ENCODE measurements at regions not wholly inside any gene's neighbourhood (a gene's known extent, or its start where the extent isn't known, plus 50 kb on each side); places are given as distances from the start of the nearest gene placed in this dataset.

GRCh38 chr13:32902029-32902780 is 114.0 kb upstream of the KL start:
- Histone ChIP-seq H3K9me3 (no peaks in the 10 kb centered on the region), H3K4me3 (ENCODE audit: low read depth, low read length) (no peak overlapping the region), H3K4me1 (no peaks in the 10 kb centered on the region), H3K27me3 (no peaks in the 10 kb centered on the region), H3K36me3 (no peaks in the 10 kb centered on the region)
- DNase-seq = no peak
- no peak for TF ChIP-seq CTCF (IDR thresholded peaks at IDR 0.05; ENCODE audit: low read depth, low read length)

- no peaks in the 10 kb centered on the region for H3K9me3 ChIP-seq
- H3K4me3 ChIP-seq (ENCODE audit: low read depth, low read length) = no peak overlapping the region
- no peaks in the 10 kb centered on the region for H3K4me1 ChIP-seq
- no peaks in the 10 kb centered on the region for H3K36me3 ChIP-seq
- no peaks in the 10 kb centered on the region for H3K27me3 ChIP-seq
- TF ChIP-seq CTCF (IDR thresholded peaks at IDR 0.05; ENCODE audit: low read depth, low read length) = no peak
- peak; percentile 47 for DNase-seq
These were observed 113.3 kb upstream of the KL start for GRCh38 chr13:32902874-32903273.

GRCh38 chr13:32903720-32904119 is 112.5 kb upstream of the KL start:
- H3K9me3 ChIP-seq = no peaks in the 10 kb centered on the region
- DNase-seq = no peak
- H3K36me3 ChIP-seq = no peaks in the 10 kb centered on the region
- no peaks in the 10 kb centered on the region for H3K4me1 ChIP-seq
- no peaks in the 10 kb centered on the region for H3K27me3 ChIP-seq
- no peak for TF ChIP-seq CTCF (IDR thresholded peaks at IDR 0.05; ENCODE audit: low read depth, low read length)
- no peak overlapping the region for H3K4me3 ChIP-seq (ENCODE audit: low read depth, low read length)

GRCh38 chr13:32904266-32904665 is 112.0 kb upstream of the KL start:
- DNase-seq = no peak
- no peaks in the 10 kb centered on the region for H3K27me3 ChIP-seq
- no peaks in the 10 kb centered on the region for H3K36me3 ChIP-seq
- no peak for TF ChIP-seq CTCF (IDR thresholded peaks at IDR 0.05; ENCODE audit: low read depth, low read length)
- H3K9me3 ChIP-seq = no peaks in the 10 kb centered on the region
- no peak overlapping the region for H3K4me3 ChIP-seq (ENCODE audit: low read depth, low read length)
- no peaks in the 10 kb centered on the region for H3K4me1 ChIP-seq

GRCh38 chr13:32905063-32905863 is 111.0 kb upstream of the KL start:
- no peaks in the 10 kb centered on the region for H3K36me3 ChIP-seq
- TF ChIP-seq CTCF (IDR thresholded peaks at IDR 0.05; ENCODE audit: low read depth, low read length) = no peak
- no peaks in the 10 kb centered on the region for H3K9me3 ChIP-seq
- no peak overlapping the region for H3K4me3 ChIP-seq (ENCODE audit: low read depth, low read length)
- H3K4me1 ChIP-seq = no peaks in the 10 kb centered on the region
- no peak for DNase-seq
- no peaks in the 10 kb centered on the region for H3K27me3 ChIP-seq

GRCh38 chr13:32905864-32906180 is 110.4 kb upstream of the KL start:
- Histone ChIP-seq H3K36me3 (no peaks in the 10 kb centered on the region), H3K9me3 (no peaks in the 10 kb centered on the region), H3K27me3 (no peaks in the 10 kb centered on the region), H3K4me1 (no peaks in the 10 kb centered on the region), H3K4me3 (ENCODE audit: low read depth, low read length) (no peak overlapping the region)
- no peak for TF ChIP-seq CTCF (IDR thresholded peaks at IDR 0.05; ENCODE audit: low read depth, low read length)
- DNase-seq = no peak

Measured in BE2C (cell line).